Calu3 (cell line): ENCODE measurements at regions not wholly inside any gene's neighbourhood (a gene's known extent, or its start where the extent isn't known, plus 50 kb on each side); places are given as distances from the start of the nearest gene placed in this dataset.

Source experiments
- BruUV-seq: library from RNA; stranded (reverse); fragments of 400-500 nt; replicated peaks from 2 replicates; lab custom pipeline; 2021; lab: Mats Ljungman, UMichigan
- CTCF ChIA-PET: fragments of 300-600 bp; sonication (Branson Sonifier 250); formaldehyde crosslinking; loops from one replicate; lab custom pipeline; 2022; ENCODE audit warnings: antibody characterized with exemption; lab: Charles Lee
- DNase-seq: peaks from one replicate; pipeline ENCODE4 v3.0.0; 2022
- H3K27ac Mint-ChIP-seq: one replicate; pipeline ENCODE4 v1.8.0; 2022; ENCODE audit warnings: mixed read lengths; ENCODE audit not compliant: unreplicated experiment
- H3K27me3 Mint-ChIP-seq: one replicate; pipeline ENCODE4 v1.8.0; 2022; ENCODE audit warnings: mixed read lengths; ENCODE audit not compliant: unreplicated experiment
- H3K36me3 Mint-ChIP-seq: one replicate; pipeline ENCODE4 v1.8.0; 2022; ENCODE audit warnings: mild to moderate bottlenecking, moderate library complexity, mixed read lengths; ENCODE audit not compliant: insufficient read depth, unreplicated experiment
- H3K4me1 Mint-ChIP-seq: one replicate; pipeline ENCODE4 v1.8.0; 2022; ENCODE audit warnings: mild to moderate bottlenecking, low read depth, mixed read lengths; ENCODE audit not compliant: unreplicated experiment
- H3K4me3 Mint-ChIP-seq: one replicate; pipeline ENCODE4 v1.8.0; 2022; ENCODE audit warnings: mild to moderate bottlenecking, low read depth, moderate library complexity, mixed read lengths; ENCODE audit not compliant: unreplicated experiment
- H3K9me3 Mint-ChIP-seq: one replicate; pipeline ENCODE4 v1.8.0; 2022; ENCODE audit warnings: low read depth, mixed read lengths; ENCODE audit not compliant: unreplicated experiment
- CTCF ChIP-seq: fragments of 200-600 bp; IDR thresholded peaks from one replicate; pipeline ENCODE4 v1.8.0; 2022; ENCODE audit warnings: antibody characterized with exemption; ENCODE audit not compliant: unreplicated experiment
- intact Hi-C: fragments of 100-400 bp; cut with micrococcal nuclease; formaldehyde crosslinking; loops from one replicate; pipeline ENCODE4 v1.10.0; 2022; ENCODE audit not compliant: unreplicated experiment

GRCh38 chr7:83769407-83769806 is 120.5 kb upstream of the SEMA3E start:
- BruUV-seq, result no TSS peak
- Mint-ChIP-seq H3K4me3 (no peak overlapping the region), H3K27ac (no peak overlapping the region), H3K27me3 (no peaks in the 10 kb centered on the region), H3K36me3 (no peaks in the 10 kb centered on the region), H3K4me1 (no peaks in the 10 kb centered on the region), H3K9me3 (no peaks in the 10 kb centered on the region)
- DNase-seq, result no peak
- no peak for TF ChIP-seq CTCF
- CTCF ChIA-PET, result no interaction called here
- intact Hi-C loops, result no loop called here

- CTCF ChIA-PET, result no interaction called here
- no TSS peak for BruUV-seq
- H3K9me3 Mint-ChIP-seq, result peaks cover 5% of the 10 kb centered on the region
- H3K27ac Mint-ChIP-seq, result no peak overlapping the region
- no peaks in the 10 kb centered on the region for H3K36me3 Mint-ChIP-seq
- H3K4me3 Mint-ChIP-seq, result no peak overlapping the region
- H3K4me1 Mint-ChIP-seq, result no peaks in the 10 kb centered on the region
- DNase-seq, result no peak
- intact Hi-C loops, result no loop called here
- no peak for TF ChIP-seq CTCF
- no peaks in the 10 kb centered on the region for H3K27me3 Mint-ChIP-seq
These were observed 102.3 kb upstream of the SEMA3E start for GRCh38 chr7:83751217-83751616.

- BruUV-seq, result no TSS peak
- intact Hi-C loops, result no loop called here
- no peak overlapping the region for H3K4me3 Mint-ChIP-seq
These were observed 100.6 kb upstream of the SEMA3E start for GRCh38 chr7:83749495-83749894.

GRCh38 chr7:83739527-83739926 is 90.6 kb upstream of the SEMA3E start:
- no peak for TF ChIP-seq CTCF
- H3K9me3 Mint-ChIP-seq, result no peaks in the 10 kb centered on the region
- H3K4me1 Mint-ChIP-seq, result no peaks in the 10 kb centered on the region
- no peaks in the 10 kb centered on the region for H3K27me3 Mint-ChIP-seq
- H3K36me3 Mint-ChIP-seq, result no peaks in the 10 kb centered on the region
- CTCF ChIA-PET, result no interaction called here
- H3K27ac Mint-ChIP-seq, result no peak overlapping the region
- intact Hi-C loops, result no loop called here
- H3K4me3 Mint-ChIP-seq, result no peak overlapping the region
- no TSS peak for BruUV-seq
- DNase-seq, result no peak

More at GRCh38 chr7:83749495-83749894, 100.6 kb upstream of the SEMA3E start:
- TF ChIP-seq CTCF, result no peak
- H3K27ac Mint-ChIP-seq, result no peak overlapping the region
- CTCF ChIA-PET, result no interaction called here
- DNase-seq, result no peak
- H3K36me3 Mint-ChIP-seq, result no peaks in the 10 kb centered on the region
- H3K9me3 Mint-ChIP-seq, result peaks cover 5% of the 10 kb centered on the region
- H3K4me1 Mint-ChIP-seq, result no peaks in the 10 kb centered on the region
- no peaks in the 10 kb centered on the region for H3K27me3 Mint-ChIP-seq
